Panc1 (cell line): ENCODE measurements at regions not wholly inside any gene's neighbourhood (a gene's known extent, or its start where the extent isn't known, plus 50 kb on each side); places are given as distances from the start of the nearest gene placed in this dataset.

ENCODE experiments used
- POLR2AphosphoS5 ChIP-seq: IDR thresholded peaks from 2 replicates; pipeline ENCODE4 v1.6.1; 2012; ENCODE audit warnings: mild to moderate bottlenecking, low read depth, low read length, moderate library complexity
- SIN3A ChIP-seq: IDR thresholded peaks from 2 replicates; pipeline ENCODE4 v1.6.1; 2012; ENCODE audit warnings: low read depth, mild to moderate bottlenecking, low read length, moderate library complexity, borderline replicate concordance; ENCODE audit not compliant: insufficient read depth
- TCF7L2 ChIP-seq: IDR thresholded peaks from 2 replicates; pipeline ENCODE4 v1.6.1; 2011; ENCODE audit warnings: mild to moderate bottlenecking, low read depth, low read length, inconsistent platforms
- TF ChIP-seq, protein P1 (sequence below): fragments of 450-650 bp; IDR thresholded peaks from 2 replicates; pipeline ENCODE4 v1.5.1; 2017; ENCODE audit warnings: mild to moderate bottlenecking
- TF ChIP-seq, protein P2 (sequence below), 2 experiments: IDR thresholded peaks; 2 replicates each; pipeline ENCODE4 v1.6.1; 2011 to 2012; ENCODE audit warnings: low read depth in 2 of 2, control low read depth in 1 of 2, low read length in 1 of 2, mild to moderate bottlenecking in 1 of 2, moderate library complexity in 1 of 2; ENCODE audit not compliant: insufficient read depth in 1 of 2

DNA sequence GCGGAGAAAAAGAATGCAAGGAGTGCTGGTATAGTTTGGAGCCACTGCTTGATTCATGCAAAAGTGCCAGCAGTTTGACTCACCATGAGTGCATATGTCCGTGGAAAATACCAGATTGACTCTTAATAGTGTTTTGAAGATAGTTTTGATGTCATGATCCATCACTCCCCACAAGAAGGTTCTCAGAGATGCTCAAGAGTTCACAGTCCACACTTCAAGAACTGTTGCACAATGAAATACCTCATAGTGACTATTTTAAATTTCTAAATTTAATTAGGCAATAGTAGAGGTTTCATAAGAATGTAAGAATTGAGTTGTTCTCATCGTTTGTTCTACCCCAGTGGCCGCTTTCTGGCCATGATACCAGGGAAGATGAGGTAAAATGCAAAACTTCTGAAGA is 286.6 kb upstream of the RGS6 start:
- TF ChIP-seq POLR2AphosphoS5 (no peak), SIN3A (no peak), TCF7L2 (no peak)
- TF ChIP-seq, protein P1, sequence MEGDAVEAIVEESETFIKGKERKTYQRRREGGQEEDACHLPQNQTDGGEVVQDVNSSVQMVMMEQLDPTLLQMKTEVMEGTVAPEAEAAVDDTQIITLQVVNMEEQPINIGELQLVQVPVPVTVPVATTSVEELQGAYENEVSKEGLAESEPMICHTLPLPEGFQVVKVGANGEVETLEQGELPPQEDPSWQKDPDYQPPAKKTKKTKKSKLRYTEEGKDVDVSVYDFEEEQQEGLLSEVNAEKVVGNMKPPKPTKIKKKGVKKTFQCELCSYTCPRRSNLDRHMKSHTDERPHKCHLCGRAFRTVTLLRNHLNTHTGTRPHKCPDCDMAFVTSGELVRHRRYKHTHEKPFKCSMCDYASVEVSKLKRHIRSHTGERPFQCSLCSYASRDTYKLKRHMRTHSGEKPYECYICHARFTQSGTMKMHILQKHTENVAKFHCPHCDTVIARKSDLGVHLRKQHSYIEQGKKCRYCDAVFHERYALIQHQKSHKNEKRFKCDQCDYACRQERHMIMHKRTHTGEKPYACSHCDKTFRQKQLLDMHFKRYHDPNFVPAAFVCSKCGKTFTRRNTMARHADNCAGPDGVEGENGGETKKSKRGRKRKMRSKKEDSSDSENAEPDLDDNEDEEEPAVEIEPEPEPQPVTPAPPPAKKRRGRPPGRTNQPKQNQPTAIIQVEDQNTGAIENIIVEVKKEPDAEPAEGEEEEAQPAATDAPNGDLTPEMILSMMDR, result no peak
- TF ChIP-seq, protein P2, sequence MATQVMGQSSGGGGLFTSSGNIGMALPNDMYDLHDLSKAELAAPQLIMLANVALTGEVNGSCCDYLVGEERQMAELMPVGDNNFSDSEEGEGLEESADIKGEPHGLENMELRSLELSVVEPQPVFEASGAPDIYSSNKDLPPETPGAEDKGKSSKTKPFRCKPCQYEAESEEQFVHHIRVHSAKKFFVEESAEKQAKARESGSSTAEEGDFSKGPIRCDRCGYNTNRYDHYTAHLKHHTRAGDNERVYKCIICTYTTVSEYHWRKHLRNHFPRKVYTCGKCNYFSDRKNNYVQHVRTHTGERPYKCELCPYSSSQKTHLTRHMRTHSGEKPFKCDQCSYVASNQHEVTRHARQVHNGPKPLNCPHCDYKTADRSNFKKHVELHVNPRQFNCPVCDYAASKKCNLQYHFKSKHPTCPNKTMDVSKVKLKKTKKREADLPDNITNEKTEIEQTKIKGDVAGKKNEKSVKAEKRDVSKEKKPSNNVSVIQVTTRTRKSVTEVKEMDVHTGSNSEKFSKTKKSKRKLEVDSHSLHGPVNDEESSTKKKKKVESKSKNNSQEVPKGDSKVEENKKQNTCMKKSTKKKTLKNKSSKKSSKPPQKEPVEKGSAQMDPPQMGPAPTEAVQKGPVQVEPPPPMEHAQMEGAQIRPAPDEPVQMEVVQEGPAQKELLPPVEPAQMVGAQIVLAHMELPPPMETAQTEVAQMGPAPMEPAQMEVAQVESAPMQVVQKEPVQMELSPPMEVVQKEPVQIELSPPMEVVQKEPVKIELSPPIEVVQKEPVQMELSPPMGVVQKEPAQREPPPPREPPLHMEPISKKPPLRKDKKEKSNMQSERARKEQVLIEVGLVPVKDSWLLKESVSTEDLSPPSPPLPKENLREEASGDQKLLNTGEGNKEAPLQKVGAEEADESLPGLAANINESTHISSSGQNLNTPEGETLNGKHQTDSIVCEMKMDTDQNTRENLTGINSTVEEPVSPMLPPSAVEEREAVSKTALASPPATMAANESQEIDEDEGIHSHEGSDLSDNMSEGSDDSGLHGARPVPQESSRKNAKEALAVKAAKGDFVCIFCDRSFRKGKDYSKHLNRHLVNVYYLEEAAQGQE (IDR thresholded peaks at IDR 0.05; ENCODE audit: insufficient read depth in 1 of 2, low read depth in 2 of 2, low read length in 1 of 2), result no peak
